GM23338 (cell line): ENCODE measurements at regions not wholly inside any gene's neighbourhood (a gene's known extent, or its start where the extent isn't known, plus 50 kb on each side); places are given as distances from the start of the nearest gene placed in this dataset.

Experiments used
- ATAC-seq: fragments of 200-7000 bp; cut with Tn5 transposase; 3 replicates; pipeline ENCODE4 v1.9.1; 2020
- DNase-seq: peaks from one replicate; pipeline ENCODE4 v3.0.0-alpha.2; 2015; ENCODE audit warnings: low spot score
- H2AFZ ChIP-seq: fragments of 200-600 bp; sonication (generic); 2 replicates; pipeline ENCODE4 v1.8.0; 2016; ENCODE audit warnings: antibody characterized with exemption, mild to moderate bottlenecking, moderate library complexity
- H3F3A ChIP-seq: fragments of 200-600 bp; sonication (generic); replicated peaks from 2 replicates; pipeline ENCODE4 v1.8.0; 2017; ENCODE audit warnings: antibody characterized with exemption, mixed run types, low read depth
- H3K27ac ChIP-seq: fragments of 200-600 bp; sonication (generic); 2 replicates; pipeline ENCODE4 v1.6.1; 2016; ENCODE audit warnings: low read depth
- H3K27me3 ChIP-seq: fragments of 200-600 bp; sonication (generic); 2 replicates; pipeline ENCODE4 v1.8.0; 2016; ENCODE audit warnings: mild to moderate bottlenecking, mixed run types, moderate library complexity; ENCODE audit not compliant: insufficient read depth
- H3K36me3 ChIP-seq: fragments of 200-600 bp; sonication (generic); 2 replicates; pipeline ENCODE4 v1.8.0; 2016; ENCODE audit warnings: mild to moderate bottlenecking; ENCODE audit not compliant: insufficient read depth
- H3K4me1 ChIP-seq: fragments of 200-600 bp; sonication (generic); 2 replicates; pipeline ENCODE4 v1.8.0; 2016; ENCODE audit warnings: mild to moderate bottlenecking, moderate library complexity; ENCODE audit not compliant: insufficient read depth
- H3K4me2 ChIP-seq: fragments of 200-600 bp; sonication (generic); 2 replicates; pipeline ENCODE4 v1.7.1; 2017; ENCODE audit warnings: mixed run types
- H3K4me3 ChIP-seq: fragments of 200-600 bp; sonication (generic); 2 replicates; pipeline ENCODE4 v1.6.1; 2016; ENCODE audit warnings: mixed run types
- H3K79me2 ChIP-seq: fragments of 200-600 bp; sonication (generic); replicated peaks from 2 replicates; pipeline ENCODE4 v1.8.0; 2017; ENCODE audit warnings: mild to moderate bottlenecking; ENCODE audit not compliant: insufficient read depth
- H3K9me2 ChIP-seq: fragments of 200-600 bp; sonication (generic); 2 replicates; pipeline ENCODE4 v1.8.0; 2017; ENCODE audit not compliant: insufficient read depth
- H4K20me1 ChIP-seq: fragments of 200-600 bp; sonication (generic); replicated peaks from 2 replicates; pipeline ENCODE4 v1.8.0; 2017; ENCODE audit warnings: mild to moderate bottlenecking; ENCODE audit not compliant: insufficient read depth
- H3K27ac Mint-ChIP-seq: 2 replicates; pipeline ENCODE4 v1.8.0; 2020; ENCODE audit warnings: inconsistent platforms, mild to moderate bottlenecking, moderate library complexity, mixed read lengths
- H3K27me3 Mint-ChIP-seq: 3 replicates; pipeline ENCODE4 v1.8.0; 2022; ENCODE audit warnings: low read depth, mild to moderate bottlenecking, moderate library complexity, mixed read lengths, inconsistent platforms; ENCODE audit not compliant: insufficient read depth, poor library complexity
- H3K36me3 Mint-ChIP-seq: 3 replicates; pipeline ENCODE4 v1.8.0; 2021; ENCODE audit warnings: low read depth, mild to moderate bottlenecking, inconsistent platforms, moderate library complexity, mixed read lengths
- H3K4me1 Mint-ChIP-seq: 3 replicates; pipeline ENCODE4 v1.8.0; 2020; ENCODE audit warnings: mild to moderate bottlenecking, inconsistent platforms, mixed read lengths
- H3K4me3 Mint-ChIP-seq: 3 replicates; pipeline ENCODE4 v1.8.0; 2021; ENCODE audit warnings: moderate library complexity, mild to moderate bottlenecking, inconsistent platforms, mixed read lengths
- H3K9me3 Mint-ChIP-seq: 3 replicates; pipeline ENCODE4 v1.8.0; 2020; ENCODE audit warnings: moderate library complexity, mild to moderate bottlenecking, inconsistent platforms, mixed read lengths
- CREB1 ChIP-seq: fragments of 250-450 bp; sonication (Bioruptor Pico); IDR thresholded peaks from 2 replicates; pipeline ENCODE4 v1.5.0; 2020; ENCODE audit warnings: low read depth, mild to moderate bottlenecking, moderate library complexity
- EZH2 ChIP-seq: fragments of 200-600 bp; sonication (generic); IDR thresholded peaks from one replicate; pipeline ENCODE4 v1.8.0; 2017; ENCODE audit warnings: antibody characterized with exemption, mild to moderate bottlenecking, low read depth; ENCODE audit not compliant: unreplicated experiment
- EZH2phosphoT487 ChIP-seq: fragments of 200-600 bp; sonication (generic); IDR thresholded peaks from one replicate; pipeline ENCODE4 v1.8.1; 2018; ENCODE audit warnings: antibody characterized with exemption; ENCODE audit not compliant: unreplicated experiment
- JUNB ChIP-seq: IDR thresholded peaks from one replicate; pipeline ENCODE4 v1.6.1; 2016; ENCODE audit warnings: antibody characterized with exemption; ENCODE audit not compliant: unreplicated experiment
- NANOG ChIP-seq: IDR thresholded peaks from 2 replicates; pipeline ENCODE4 v1.6.1; 2016; ENCODE audit warnings: antibody characterized with exemption, borderline replicate concordance
- POLR2AphosphoS5 ChIP-seq: IDR thresholded peaks from 2 replicates; pipeline ENCODE4 v1.6.1; 2016; ENCODE audit warnings: antibody characterized with exemption, low read depth
- STAT1 ChIP-seq: IDR thresholded peaks from one replicate; pipeline ENCODE4 v1.6.1; 2016; ENCODE audit warnings: antibody characterized with exemption; ENCODE audit not compliant: unreplicated experiment
- ZNF114 ChIP-seq: fragments of 250-450 bp; sonication (Bioruptor Pico); IDR thresholded peaks from 2 replicates; pipeline ENCODE4 v1.5.0; 2020; ENCODE audit warnings: mild to moderate bottlenecking, moderate library complexity
- ZNF331 ChIP-seq: fragments of 250-450 bp; sonication (Bioruptor Pico); IDR thresholded peaks from 2 replicates; pipeline ENCODE4 v1.5.0; 2020; ENCODE audit warnings: low read depth, mild to moderate bottlenecking, moderate library complexity
- TF ChIP-seq, protein P1 (sequence below): IDR thresholded peaks from one replicate; pipeline ENCODE4 v1.6.1; 2018; ENCODE audit warnings: antibody characterized with exemption; ENCODE audit not compliant: unreplicated experiment
- TF ChIP-seq, protein P2 (sequence below): fragments of 250-450 bp; sonication (Bioruptor Pico); IDR thresholded peaks from 2 replicates; pipeline ENCODE4 v1.5.0; 2020; ENCODE audit warnings: mild to moderate bottlenecking, moderate library complexity
- TF ChIP-seq, protein P3 (sequence below), 2 experiments: fragments of 200-600 bp in 1 of 2; sonication (generic) in 1 of 2; conservative IDR thresholded peaks; 2 replicates each; pipeline versions ENCODE4 v1.5.1 to v1.6.1; 2016 to 2017; ENCODE audit warnings: antibody characterized with exemption in 2 of 2, low read depth in 2 of 2, mild to moderate bottlenecking in 2 of 2, moderate library complexity in 1 of 2
- TF ChIP-seq, protein P4 (sequence below): IDR thresholded peaks from 2 replicates; pipeline ENCODE4 v1.6.1; 2016; ENCODE audit warnings: antibody characterized with exemption

DNA sequence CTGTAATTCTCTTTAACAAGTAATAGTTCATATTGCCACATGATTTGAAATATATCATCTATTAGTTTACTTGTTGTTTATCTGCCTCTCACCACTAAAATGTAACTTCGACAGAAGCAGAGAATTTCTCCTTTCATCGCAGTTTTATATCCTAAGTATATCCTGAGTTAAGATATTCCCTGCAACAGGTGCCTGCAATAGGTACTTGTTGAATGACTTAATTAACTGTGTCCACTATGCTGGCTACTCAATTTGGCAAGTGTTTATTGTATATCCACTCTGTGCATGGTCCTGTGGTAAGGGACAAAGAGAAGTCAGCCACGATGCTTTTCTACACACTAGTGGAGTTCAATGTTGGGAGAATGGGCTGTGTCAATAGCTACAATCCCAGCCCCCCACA, 108.5 kb downstream of the PSAT1 start:
- H3K4me3 Mint-ChIP-seq: no peak overlapping the region
- H4K20me1 ChIP-seq: no peaks in the 10 kb centered on the region
- no peaks in the 10 kb centered on the region for H3K27me3 ChIP-seq
- no peaks in the 10 kb centered on the region for H3K79me2 ChIP-seq
- H2AFZ ChIP-seq: no peak overlapping the region
- H3K4me1 Mint-ChIP-seq: peaks cover 22% of the 10 kb centered on the region
- peaks cover 38% of the 10 kb centered on the region for H3K4me1 ChIP-seq
- no peak overlapping the region for H3K4me3 ChIP-seq
- DNase-seq (no peak), ATAC-seq (no peak)
- no peaks in the 10 kb centered on the region for H3F3A ChIP-seq
- H3K36me3 ChIP-seq: no peaks in the 10 kb centered on the region
- peaks cover 13% of the 10 kb centered on the region; the same call in 2 of the 3 replicates for H3K36me3 Mint-ChIP-seq
- H3K27me3 Mint-ChIP-seq: no peaks in the 10 kb centered on the region
- H3K9me2 ChIP-seq: no peaks in the 10 kb centered on the region
- TF ChIP-seq JUNB (no peak), ZNF331 (CRISPR knock-in tag) (no peak), ZNF114 (CRISPR knock-in tag) (no peak), NANOG (no peak), EZH2 (no peak), EZH2phosphoT487 (no peak), CREB1 (CRISPR knock-in tag) (no peak), STAT1 (no peak), POLR2AphosphoS5 (no peak)
- TF ChIP-seq, protein P1, sequence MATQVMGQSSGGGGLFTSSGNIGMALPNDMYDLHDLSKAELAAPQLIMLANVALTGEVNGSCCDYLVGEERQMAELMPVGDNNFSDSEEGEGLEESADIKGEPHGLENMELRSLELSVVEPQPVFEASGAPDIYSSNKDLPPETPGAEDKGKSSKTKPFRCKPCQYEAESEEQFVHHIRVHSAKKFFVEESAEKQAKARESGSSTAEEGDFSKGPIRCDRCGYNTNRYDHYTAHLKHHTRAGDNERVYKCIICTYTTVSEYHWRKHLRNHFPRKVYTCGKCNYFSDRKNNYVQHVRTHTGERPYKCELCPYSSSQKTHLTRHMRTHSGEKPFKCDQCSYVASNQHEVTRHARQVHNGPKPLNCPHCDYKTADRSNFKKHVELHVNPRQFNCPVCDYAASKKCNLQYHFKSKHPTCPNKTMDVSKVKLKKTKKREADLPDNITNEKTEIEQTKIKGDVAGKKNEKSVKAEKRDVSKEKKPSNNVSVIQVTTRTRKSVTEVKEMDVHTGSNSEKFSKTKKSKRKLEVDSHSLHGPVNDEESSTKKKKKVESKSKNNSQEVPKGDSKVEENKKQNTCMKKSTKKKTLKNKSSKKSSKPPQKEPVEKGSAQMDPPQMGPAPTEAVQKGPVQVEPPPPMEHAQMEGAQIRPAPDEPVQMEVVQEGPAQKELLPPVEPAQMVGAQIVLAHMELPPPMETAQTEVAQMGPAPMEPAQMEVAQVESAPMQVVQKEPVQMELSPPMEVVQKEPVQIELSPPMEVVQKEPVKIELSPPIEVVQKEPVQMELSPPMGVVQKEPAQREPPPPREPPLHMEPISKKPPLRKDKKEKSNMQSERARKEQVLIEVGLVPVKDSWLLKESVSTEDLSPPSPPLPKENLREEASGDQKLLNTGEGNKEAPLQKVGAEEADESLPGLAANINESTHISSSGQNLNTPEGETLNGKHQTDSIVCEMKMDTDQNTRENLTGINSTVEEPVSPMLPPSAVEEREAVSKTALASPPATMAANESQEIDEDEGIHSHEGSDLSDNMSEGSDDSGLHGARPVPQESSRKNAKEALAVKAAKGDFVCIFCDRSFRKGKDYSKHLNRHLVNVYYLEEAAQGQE: no peak
- TF ChIP-seq, protein P2, sequence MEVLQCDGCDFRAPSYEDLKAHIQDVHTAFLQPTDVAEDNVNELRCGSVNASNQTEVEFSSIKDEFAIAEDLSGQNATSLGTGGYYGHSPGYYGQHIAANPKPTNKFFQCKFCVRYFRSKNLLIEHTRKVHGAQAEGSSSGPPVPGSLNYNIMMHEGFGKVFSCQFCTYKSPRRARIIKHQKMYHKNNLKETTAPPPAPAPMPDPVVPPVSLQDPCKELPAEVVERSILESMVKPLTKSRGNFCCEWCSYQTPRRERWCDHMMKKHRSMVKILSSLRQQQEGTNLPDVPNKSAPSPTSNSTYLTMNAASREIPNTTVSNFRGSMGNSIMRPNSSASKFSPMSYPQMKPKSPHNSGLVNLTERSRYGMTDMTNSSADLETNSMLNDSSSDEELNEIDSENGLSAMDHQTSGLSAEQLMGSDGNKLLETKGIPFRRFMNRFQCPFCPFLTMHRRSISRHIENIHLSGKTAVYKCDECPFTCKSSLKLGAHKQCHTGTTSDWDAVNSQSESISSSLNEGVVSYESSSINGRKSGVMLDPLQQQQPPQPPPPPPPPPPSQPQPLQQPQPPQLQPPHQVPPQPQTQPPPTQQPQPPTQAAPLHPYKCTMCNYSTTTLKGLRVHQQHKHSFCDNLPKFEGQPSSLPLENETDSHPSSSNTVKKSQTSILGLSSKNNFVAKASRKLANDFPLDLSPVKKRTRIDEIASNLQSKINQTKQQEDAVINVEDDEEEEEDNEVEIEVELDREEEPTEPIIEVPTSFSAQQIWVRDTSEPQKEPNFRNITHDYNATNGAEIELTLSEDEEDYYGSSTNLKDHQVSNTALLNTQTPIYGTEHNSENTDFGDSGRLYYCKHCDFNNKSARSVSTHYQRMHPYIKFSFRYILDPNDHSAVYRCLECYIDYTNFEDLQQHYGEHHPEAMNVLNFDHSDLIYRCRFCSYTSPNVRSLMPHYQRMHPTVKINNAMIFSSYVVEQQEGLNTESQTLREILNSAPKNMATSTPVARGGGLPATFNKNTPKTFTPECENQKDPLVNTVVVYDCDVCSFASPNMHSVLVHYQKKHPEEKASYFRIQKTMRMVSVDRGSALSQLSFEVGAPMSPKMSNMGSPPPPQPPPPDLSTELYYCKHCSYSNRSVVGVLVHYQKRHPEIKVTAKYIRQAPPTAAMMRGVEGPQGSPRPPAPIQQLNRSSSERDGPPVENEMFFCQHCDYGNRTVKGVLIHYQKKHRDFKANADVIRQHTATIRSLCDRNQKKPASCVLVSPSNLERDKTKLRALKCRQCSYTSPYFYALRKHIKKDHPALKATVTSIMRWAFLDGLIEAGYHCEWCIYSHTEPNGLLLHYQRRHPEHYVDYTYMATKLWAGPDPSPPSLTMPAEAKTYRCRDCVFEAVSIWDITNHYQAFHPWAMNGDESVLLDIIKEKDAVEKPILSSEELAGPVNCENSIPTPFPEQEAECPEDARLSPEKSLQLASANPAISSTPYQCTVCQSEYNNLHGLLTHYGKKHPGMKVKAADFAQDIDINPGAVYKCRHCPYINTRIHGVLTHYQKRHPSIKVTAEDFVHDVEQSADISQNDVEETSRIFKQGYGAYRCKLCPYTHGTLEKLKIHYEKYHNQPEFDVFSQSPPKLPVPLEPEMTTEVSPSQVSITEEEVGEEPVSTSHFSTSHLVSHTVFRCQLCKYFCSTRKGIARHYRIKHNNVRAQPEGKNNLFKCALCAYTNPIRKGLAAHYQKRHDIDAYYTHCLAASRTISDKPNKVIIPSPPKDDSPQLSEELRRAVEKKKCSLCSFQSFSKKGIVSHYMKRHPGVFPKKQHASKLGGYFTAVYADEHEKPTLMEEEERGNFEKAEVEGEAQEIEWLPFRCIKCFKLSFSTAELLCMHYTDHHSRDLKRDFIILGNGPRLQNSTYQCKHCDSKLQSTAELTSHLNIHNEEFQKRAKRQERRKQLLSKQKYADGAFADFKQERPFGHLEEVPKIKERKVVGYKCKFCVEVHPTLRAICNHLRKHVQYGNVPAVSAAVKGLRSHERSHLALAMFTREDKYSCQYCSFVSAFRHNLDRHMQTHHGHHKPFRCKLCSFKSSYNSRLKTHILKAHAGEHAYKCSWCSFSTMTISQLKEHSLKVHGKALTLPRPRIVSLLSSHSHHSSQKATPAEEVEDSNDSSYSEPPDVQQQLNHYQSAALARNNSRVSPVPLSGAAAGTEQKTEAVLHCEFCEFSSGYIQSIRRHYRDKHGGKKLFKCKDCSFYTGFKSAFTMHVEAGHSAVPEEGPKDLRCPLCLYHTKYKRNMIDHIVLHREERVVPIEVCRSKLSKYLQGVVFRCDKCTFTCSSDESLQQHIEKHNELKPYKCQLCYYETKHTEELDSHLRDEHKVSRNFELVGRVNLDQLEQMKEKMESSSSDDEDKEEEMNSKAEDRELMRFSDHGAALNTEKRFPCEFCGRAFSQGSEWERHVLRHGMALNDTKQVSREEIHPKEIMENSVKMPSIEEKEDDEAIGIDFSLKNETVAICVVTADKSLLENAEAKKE (CRISPR knock-in tag): no peak
- TF ChIP-seq, protein P3, sequence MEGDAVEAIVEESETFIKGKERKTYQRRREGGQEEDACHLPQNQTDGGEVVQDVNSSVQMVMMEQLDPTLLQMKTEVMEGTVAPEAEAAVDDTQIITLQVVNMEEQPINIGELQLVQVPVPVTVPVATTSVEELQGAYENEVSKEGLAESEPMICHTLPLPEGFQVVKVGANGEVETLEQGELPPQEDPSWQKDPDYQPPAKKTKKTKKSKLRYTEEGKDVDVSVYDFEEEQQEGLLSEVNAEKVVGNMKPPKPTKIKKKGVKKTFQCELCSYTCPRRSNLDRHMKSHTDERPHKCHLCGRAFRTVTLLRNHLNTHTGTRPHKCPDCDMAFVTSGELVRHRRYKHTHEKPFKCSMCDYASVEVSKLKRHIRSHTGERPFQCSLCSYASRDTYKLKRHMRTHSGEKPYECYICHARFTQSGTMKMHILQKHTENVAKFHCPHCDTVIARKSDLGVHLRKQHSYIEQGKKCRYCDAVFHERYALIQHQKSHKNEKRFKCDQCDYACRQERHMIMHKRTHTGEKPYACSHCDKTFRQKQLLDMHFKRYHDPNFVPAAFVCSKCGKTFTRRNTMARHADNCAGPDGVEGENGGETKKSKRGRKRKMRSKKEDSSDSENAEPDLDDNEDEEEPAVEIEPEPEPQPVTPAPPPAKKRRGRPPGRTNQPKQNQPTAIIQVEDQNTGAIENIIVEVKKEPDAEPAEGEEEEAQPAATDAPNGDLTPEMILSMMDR (conservative IDR thresholded peaks at IDR 0.05; ENCODE audit: low read depth in 2 of 2): no peak
- TF ChIP-seq, protein P4, sequence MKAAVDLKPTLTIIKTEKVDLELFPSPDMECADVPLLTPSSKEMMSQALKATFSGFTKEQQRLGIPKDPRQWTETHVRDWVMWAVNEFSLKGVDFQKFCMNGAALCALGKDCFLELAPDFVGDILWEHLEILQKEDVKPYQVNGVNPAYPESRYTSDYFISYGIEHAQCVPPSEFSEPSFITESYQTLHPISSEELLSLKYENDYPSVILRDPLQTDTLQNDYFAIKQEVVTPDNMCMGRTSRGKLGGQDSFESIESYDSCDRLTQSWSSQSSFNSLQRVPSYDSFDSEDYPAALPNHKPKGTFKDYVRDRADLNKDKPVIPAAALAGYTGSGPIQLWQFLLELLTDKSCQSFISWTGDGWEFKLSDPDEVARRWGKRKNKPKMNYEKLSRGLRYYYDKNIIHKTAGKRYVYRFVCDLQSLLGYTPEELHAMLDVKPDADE: no peak
- peaks cover 8% of the 10 kb centered on the region; the same call in 2 of the 3 replicates for H3K9me3 Mint-ChIP-seq
- H3K27ac ChIP-seq: no peak overlapping the region
- H3K27ac Mint-ChIP-seq: no peak overlapping the region
- H3K4me2 ChIP-seq: peak overlapping the region; percentile 54; the same call in 1 of the 2 replicates
